IPS DF 19.7 (cell line): ENCODE measurements at regions not wholly inside any gene's neighbourhood (a gene's known extent, or its start where the extent isn't known, plus 50 kb on each side); places are given as distances from the start of the nearest gene placed in this dataset.

Experiments used
- DNase-seq: peaks from one replicate; pipeline ENCODE4 v3.0.0-alpha.2; 2013; ENCODE audit warnings: low read depth, low spot score

GRCh38 chr6:82738773-82739172 lies 326.9 kb downstream of the UBE3D start:
- no peak for DNase-seq

GRCh38 chr6:82739303-82739702 lies 326.3 kb downstream of the UBE3D start:
- DNase-seq, result no peak

- DNase-seq, result no peak
These were observed 325.6 kb downstream of the UBE3D start for GRCh38 chr6:82740072-82740471.

- DNase-seq, result no peak
These were observed 324.2 kb downstream of the UBE3D start for GRCh38 chr6:82741325-82741995.

GRCh38 chr6:82741996-82742385 lies 323.6 kb downstream of the UBE3D start:
- DNase-seq, result no peak

GRCh38 chr6:82744286-82745015 lies 321.2 kb downstream of the UBE3D start:
- no peak for DNase-seq

- no peak for DNase-seq
These were observed 315.1 kb downstream of the UBE3D start for GRCh38 chr6:82750556-82750955.

- no peak for DNase-seq
These were observed 313.9 kb downstream of the UBE3D start for GRCh38 chr6:82751718-82752117.

GRCh38 chr6:82761674-82762345 lies 303.8 kb downstream of the UBE3D start:
- DNase-seq, result no peak

- no peak for DNase-seq
These were observed 299.2 kb downstream of the UBE3D start for GRCh38 chr6:82766476-82766875.

GRCh38 chr6:82767037-82767436 lies 298.6 kb downstream of the UBE3D start:
- DNase-seq, result no peak

GRCh38 chr6:82767447-82767846 lies 298.2 kb downstream of the UBE3D start:
- no peak for DNase-seq

- DNase-seq, result no peak
These were observed 292.6 kb downstream of the UBE3D start for GRCh38 chr6:82772851-82773717.

- no peak for DNase-seq
These were observed 290.3 kb downstream of the UBE3D start for GRCh38 chr6:82775361-82775760.

- DNase-seq, result no peak
These were observed 289.7 kb downstream of the UBE3D start for GRCh38 chr6:82775981-82776380.

GRCh38 chr6:82779041-82779440 lies 286.6 kb downstream of the UBE3D start:
- DNase-seq, result no peak

- DNase-seq, result no peak
These were observed 285.3 kb downstream of the UBE3D start for GRCh38 chr6:82780334-82780733.

- no peak for DNase-seq
These were observed 283.9 kb downstream of the UBE3D start for GRCh38 chr6:82781620-82782204.

- peak; percentile 42 for DNase-seq
These were observed 281.9 kb downstream of the UBE3D start for GRCh38 chr6:82783587-82784236.

GRCh38 chr6:82785206-82785605 lies 280.4 kb downstream of the UBE3D start:
- DNase-seq, result no peak

- DNase-seq, result no peak
These were observed 279.4 kb downstream of the UBE3D start for GRCh38 chr6:82786248-82786647.
